DMS 273 treated with DMSO at 0.1 percent for 48 hours (cell line): ENCODE measurements at regions not wholly inside any gene's neighbourhood (a gene's known extent, or its start where the extent isn't known, plus 50 kb on each side); places are given as distances from the start of the nearest gene placed in this dataset.

ENCODE experiments used
- DNase-seq: peaks from one replicate; lab custom pipeline; 2025; lab: John Stamatoyannopoulos, UW

GRCh38 chr1:78360584-78360983, 130.2 kb upstream of the PTGFR start:
- no peak for DNase-seq

GRCh38 chr1:78367700-78368099, 123.1 kb upstream of the PTGFR start:
- no peak for DNase-seq

DNA sequence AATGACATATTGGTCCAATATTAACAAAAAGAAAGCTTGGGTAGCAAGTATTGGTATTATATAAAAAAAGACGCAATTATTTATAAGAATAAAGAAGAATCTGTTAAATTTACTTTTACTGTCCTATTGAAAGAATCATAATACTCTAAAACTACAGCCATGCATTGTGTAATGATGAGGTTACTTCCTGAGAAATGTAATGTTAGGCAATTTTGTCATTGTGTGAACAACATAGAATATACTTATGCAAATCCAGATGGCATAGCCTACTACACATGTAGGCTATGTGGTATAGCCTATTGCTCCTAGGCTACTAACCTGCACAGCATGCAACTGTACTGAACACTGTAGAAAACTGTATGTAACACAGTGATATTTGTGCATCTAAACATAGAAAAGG, 121.2 kb upstream of the PTGFR start:
- DNase-seq, result no peak

DNA sequence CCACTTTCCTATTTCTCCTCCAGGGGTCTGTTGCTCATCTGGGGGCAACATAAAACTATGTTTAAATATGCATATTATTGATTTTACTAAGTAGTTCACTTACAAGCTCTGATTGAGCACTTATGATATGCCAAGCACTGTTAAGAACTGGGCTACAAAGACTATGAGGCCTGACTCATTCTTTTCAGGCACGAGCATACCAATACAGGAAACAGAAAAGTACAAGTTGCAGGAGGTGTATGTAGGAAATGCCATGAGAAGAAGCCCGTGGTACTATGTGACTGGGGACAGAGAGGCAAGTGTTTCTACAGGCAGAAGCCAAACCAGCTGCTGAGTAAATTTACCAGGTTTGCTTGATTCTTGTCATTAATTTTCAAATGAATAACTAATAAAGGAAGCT, 120.4 kb upstream of the PTGFR start:
- DNase-seq, result no peak

DNA sequence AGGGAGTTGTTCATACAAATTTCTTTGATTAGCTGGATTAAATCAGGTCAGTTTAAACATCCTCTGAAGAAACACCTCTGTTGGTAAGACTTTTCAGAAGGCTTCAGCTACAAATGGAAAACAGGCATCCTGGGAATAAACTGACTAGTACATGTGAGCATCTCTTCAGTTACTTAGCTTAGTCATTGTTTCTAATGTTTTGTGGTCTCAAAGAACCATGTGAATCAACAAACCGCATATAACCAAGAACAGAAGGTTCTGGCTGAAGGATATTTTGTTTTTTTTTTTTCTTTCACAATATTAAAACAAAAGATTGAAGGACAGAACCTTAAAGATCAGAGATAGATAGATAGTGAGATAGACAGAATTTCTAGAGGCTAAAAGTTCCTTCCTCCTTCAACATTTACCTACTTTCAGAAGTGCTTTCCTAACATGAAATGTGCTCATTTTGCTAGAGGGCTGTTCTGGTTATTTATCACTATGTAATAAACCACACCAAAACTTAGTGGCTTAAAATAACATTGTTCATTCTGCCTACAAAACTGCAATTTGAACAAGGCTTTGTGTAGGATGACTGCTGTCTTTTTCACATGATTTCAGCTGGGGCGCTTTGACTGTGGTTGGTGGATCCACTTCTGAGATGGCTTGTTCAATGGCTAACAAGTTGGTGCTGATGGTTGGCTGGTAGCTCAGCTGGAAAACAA, 119.8 kb upstream of the PTGFR start:
- no peak for DNase-seq

DNA sequence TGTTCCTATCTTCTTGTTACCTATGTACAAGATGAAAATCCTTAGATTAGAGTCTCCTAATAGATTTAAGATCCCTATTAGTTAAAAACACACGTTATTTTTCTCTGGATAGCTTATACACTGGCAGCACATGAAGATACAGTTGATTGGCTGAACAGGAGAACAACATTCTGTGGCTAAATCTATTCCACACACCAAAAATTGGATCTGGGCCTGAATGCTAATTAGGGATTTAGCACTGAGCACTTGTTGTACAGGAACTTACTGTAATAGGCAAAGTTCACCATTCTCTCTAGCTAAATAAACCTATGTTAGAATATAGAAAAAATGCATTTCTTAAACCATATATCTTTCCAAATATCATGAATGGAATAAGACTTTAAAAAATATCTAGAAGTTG, 117.1 kb upstream of the PTGFR start:
- DNase-seq, result no peak

- DNase-seq, result no peak
Measured at GRCh38 chr1:78375996-78376395, 114.8 kb upstream of the PTGFR start.

GRCh38 chr1:78377356-78377928, 113.3 kb upstream of the PTGFR start:
- DNase-seq, result no peak

- no peak for DNase-seq
Measured at GRCh38 chr1:78383923-78384322, 106.9 kb upstream of the PTGFR start.

- DNase-seq, result no peak
Measured at GRCh38 chr1:78385744-78386462, 104.9 kb upstream of the PTGFR start.

DNA sequence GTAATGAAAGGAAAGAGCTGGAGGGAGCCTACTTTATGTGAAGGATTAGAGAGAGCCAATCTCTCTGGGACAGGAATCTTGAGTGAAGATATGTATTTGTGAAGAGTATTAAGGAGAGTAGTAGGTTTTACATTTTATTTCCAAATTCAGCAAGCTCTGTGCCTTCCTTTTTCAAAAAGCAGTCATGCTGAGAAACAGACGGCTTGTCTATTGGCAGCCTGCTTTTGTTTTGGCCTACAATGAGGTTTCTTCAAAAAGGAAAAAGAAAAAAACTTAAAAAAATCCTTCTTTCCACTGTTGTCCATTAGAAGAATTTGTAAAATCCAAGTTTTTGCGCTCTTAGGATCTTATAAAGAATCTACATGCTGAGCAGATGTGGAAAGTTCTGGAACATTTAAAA, 103.6 kb upstream of the PTGFR start:
- no peak for DNase-seq

DNA sequence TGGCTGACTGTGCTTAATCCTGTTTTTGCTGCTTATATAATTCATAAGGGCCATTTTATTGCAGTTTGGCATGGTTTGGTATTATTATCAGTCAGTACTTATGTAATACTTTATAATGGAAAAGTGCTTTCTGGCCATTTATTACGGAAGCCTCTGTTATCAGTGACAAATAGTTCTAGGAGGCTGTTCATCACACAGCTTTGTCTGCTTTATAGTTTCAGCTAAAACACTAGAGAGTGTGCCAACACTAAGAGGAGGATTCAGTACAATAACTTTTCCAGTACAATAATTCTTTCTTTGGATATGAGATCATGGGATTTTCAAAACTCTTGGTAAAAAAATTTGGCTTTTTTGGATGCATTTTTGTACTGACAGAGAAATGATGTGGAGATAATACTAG, 102.9 kb upstream of the PTGFR start:
- DNase-seq, result no peak

GRCh38 chr1:78388275-78388674, 102.5 kb upstream of the PTGFR start:
- DNase-seq, result no peak

DNA sequence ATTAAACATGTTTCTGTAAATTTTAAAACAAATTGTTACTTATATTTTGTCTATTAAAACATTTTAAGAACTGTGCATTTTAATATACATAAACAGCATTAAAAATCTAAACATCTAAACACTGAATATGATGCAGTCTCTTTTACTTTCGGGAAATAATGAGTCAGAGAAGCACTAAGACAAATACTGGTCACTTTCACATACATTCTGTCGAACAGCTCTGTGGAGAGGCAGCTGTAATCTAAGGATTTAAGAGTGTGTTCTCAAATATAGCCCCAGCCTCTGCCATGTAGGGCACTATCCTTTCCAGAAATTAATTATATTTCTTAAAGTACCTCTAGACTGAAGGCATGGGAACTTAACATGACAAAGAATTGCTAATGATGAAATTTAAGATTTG, 89.6 kb upstream of the PTGFR start:
- no peak for DNase-seq

DNA sequence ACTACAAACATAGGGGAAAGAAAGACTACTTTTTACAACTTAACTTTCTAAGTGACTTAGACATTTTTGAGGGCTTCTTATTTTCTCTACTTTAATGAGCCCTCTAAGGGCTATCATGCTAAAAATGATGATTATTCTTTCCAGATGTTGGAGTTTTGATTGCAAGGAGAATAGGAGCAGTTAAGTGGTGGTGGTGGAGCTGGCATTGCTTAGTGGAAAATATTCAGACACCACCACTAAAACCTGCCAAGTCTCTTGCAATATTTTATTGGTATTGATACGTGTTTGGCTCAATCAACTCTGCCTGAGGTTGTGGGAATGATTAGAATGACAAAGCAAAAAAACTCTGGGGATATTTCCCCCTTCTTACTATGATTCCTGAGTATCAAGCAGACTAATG, 82.6 kb upstream of the PTGFR start:
- no peak for DNase-seq

DNA sequence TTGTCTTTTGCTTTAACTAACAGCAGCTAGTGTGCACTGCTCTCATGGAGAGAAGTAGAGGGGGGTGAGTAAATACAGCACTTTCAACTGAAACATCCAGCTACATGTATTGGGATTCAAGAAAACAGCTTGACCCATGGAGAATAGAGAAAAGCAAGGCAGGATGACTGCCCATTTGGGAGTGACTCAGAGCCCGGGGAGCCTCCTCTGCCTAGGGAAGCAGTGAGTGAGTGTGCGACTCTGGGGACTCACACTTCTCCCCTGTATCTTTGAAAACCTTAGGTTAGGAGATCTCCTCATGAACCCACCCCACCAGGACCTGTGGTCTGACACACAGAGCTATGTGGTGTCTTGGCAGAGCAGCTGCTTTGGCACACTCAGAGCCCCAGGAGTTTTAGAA, 82.0 kb upstream of the PTGFR start:
- no peak for DNase-seq

DNA sequence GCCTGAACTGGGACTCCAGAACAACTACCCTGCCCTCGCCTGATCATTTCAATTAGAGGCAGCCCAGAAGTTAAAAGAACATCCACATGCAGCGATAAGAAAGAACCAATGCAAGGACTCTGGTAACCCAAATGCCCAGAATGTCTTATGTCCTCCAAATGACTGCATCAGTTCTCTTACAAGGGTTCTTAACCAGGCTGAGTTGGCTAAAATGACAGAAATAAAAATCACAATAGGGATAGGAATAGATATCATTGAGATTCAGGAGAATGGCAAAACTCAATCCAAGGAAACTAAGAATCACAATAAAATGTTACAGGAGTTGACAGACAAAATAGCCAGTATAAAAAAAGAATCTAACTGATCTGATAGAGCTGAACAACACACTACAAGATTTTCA, 80.1 kb upstream of the PTGFR start:
- DNase-seq, result no peak

DNA sequence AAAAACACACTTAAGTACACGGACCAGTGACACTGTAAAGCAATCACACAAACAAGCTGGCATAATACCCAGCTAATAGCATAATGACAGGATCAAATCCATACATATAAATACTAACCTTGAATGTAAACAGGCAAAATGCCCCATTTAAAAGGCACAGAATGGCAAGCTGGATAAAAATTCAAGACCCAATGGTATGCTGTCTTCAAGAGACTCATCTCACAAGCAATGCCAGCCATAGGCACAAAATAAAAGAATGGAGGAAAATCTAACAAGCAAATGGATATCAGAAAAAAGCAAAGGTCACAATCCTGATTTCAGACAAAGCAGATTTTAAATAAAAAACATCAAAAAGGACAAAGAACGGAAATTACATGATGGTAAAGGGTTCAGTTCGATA, 79.1 kb upstream of the PTGFR start:
- DNase-seq, result no peak

DNA sequence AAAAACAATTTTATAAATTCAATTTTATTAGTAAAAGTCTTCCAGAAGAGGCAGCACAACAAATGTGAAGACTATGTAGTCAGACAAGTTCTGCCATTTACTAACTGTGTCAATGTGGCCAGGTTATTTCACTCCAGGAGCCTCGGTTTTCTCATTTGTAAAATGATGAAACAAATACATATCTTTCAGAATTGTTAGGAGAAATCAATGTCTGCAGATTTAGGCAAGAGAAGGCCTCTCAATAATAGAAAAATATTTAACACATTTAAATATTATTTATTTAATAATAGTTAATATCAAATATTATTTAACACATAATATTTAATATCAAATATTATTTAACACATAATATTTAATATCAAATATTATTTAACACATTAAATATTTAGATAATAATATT, 75.6 kb upstream of the PTGFR start:
- DNase-seq, result no peak

GRCh38 chr1:78419309-78419708, 71.5 kb upstream of the PTGFR start:
- no peak for DNase-seq

- no peak for DNase-seq
Measured at GRCh38 chr1:78420181-78420580, 70.6 kb upstream of the PTGFR start.

- no peak for DNase-seq
Measured at GRCh38 chr1:78420688-78421087, 70.1 kb upstream of the PTGFR start.

DNA sequence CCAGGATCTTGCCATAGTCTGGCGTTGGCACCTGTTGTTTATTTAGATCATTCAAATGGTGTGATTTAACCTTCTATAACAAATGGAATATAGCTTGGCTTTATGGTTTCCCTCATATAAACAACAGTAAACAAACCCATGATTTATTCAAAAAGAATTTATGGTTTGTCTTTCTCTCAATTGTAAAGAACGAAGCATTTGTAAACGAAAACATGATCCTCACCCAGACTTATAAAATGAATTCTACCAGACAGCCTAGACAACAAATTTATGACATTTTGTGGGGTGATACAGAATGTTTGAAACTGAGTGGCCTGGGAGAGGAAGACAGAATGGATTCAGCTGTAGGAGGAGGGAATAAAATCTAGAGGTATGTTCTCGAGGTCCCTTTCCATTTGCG, 66.1 kb upstream of the PTGFR start:
- no peak for DNase-seq

DNA sequence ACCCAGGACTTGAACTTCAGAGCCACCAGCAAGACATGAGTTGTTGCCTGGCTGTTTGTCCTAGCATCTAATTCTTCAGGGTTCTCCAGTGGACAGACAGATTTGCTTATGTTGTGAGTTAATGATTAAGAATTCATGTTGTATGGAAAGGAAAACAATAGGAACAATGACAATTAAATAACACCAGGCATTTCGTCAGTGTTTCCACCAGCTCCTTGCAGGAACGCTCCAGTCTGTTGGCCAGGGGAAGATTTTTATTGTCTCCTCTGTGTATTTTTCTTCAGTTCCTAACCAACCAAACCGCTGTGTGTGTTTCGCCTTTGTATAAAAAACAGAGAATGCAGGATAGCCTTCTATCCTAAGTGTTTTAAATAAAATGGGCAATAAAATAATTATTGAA, 64.4 kb upstream of the PTGFR start:
- DNase-seq, result no peak
